ENCODE measurements at regions not wholly inside any gene's neighbourhood (a gene's known extent, or its start where the extent isn't known, plus 50 kb on each side); places are given as distances from the start of the nearest gene placed in this dataset.

DNA sequence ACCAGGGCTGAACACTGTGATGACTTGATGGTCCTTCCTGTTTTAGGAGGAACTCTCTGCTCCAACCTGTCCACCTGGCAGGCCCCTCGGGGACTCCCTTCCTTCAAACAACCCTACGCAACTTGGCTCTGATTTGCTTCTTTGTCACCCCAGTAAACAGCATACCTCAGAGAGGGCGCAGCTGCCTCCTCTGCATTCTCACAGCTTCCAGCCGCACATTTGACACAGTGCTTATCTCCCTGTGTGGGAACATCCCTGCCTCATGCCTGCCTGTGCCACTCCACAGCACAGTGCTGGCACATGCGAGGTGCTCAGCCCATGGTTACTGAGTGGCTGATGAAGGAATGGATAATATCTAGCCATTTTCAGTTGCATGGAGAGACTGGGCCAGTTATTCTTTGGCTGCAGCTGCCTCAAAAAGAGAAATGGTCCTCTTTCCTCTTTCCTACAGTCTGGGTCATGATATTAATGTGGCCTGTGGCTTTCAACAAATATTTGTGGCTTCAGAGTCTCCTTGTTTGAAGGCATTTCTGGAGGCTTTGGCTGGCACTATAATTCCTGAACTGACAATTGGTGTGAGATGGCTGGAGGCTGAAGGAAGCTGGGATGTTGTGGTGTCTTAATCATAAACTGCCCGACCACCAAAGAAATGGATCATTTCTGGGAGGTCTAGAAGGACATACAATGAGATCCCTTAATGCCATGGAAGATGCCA is 77.9 kb downstream of the TENT5C start:
- TF ChIP-seq REST (IDR thresholded peaks at IDR 0.05; ENCODE audit: borderline replicate concordance): no peak
- TF ChIP-seq, protein P1, sequence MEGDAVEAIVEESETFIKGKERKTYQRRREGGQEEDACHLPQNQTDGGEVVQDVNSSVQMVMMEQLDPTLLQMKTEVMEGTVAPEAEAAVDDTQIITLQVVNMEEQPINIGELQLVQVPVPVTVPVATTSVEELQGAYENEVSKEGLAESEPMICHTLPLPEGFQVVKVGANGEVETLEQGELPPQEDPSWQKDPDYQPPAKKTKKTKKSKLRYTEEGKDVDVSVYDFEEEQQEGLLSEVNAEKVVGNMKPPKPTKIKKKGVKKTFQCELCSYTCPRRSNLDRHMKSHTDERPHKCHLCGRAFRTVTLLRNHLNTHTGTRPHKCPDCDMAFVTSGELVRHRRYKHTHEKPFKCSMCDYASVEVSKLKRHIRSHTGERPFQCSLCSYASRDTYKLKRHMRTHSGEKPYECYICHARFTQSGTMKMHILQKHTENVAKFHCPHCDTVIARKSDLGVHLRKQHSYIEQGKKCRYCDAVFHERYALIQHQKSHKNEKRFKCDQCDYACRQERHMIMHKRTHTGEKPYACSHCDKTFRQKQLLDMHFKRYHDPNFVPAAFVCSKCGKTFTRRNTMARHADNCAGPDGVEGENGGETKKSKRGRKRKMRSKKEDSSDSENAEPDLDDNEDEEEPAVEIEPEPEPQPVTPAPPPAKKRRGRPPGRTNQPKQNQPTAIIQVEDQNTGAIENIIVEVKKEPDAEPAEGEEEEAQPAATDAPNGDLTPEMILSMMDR (IDR thresholded peaks at IDR 0.05; ENCODE audit: poor library complexity, severe bottlenecking): no peak
- TF ChIP-seq EZH2 (IDR thresholded peaks at IDR 0.05; ENCODE audit: borderline replicate concordance, insufficient read depth, low read length, poor library complexity, severe bottlenecking): no peak
- TF ChIP-seq EP300 (conservative IDR thresholded peaks at IDR 0.05; ENCODE audit: poor library complexity, severe bottlenecking): no peak
